UCSD-AML1 (cell line): ENCODE measurements at regions not wholly inside any gene's neighbourhood (a gene's known extent, or its start where the extent isn't known, plus 50 kb on each side); places are given as distances from the start of the nearest gene placed in this dataset.

ENCODE experiments used
- DNase-seq: peaks from one replicate; lab custom pipeline; 2025; ENCODE audit not compliant: unreplicated experiment; lab: John Stamatoyannopoulos, UW

GRCh38 chr18:42606886-42607495, 508.5 kb downstream of the RIT2 start:
- DNase-seq: no peak

- no peak for DNase-seq
Measured at GRCh38 chr18:42611134-42611533, 504.4 kb downstream of the RIT2 start.

GRCh38 chr18:42614619-42615293, 500.7 kb downstream of the RIT2 start:
- no peak for DNase-seq

- no peak for DNase-seq
Measured at GRCh38 chr18:42617221-42617620, 498.3 kb downstream of the RIT2 start.

GRCh38 chr18:42619771-42620170, 495.7 kb downstream of the RIT2 start:
- no peak for DNase-seq

- no peak for DNase-seq
Measured at GRCh38 chr18:42620657-42621056, 494.8 kb downstream of the RIT2 start.

- DNase-seq: no peak
Measured at GRCh38 chr18:42623935-42624334, 491.6 kb downstream of the RIT2 start.

GRCh38 chr18:42632801-42633200, 482.7 kb downstream of the RIT2 start:
- DNase-seq: no peak

- no peak for DNase-seq
Measured at GRCh38 chr18:42635378-42636048, 480.0 kb downstream of the RIT2 start.

GRCh38 chr18:42636309-42636708, 479.2 kb downstream of the RIT2 start:
- DNase-seq: no peak

GRCh38 chr18:42640160-42640559, 475.3 kb downstream of the RIT2 start:
- no peak for DNase-seq

- no peak for DNase-seq
Measured at GRCh38 chr18:42641996-42642395, 473.5 kb downstream of the RIT2 start.

GRCh38 chr18:42644729-42645131, 470.8 kb downstream of the RIT2 start:
- DNase-seq: no peak

- no peak for DNase-seq
Measured at GRCh38 chr18:42649331-42650035, 466.0 kb downstream of the RIT2 start.

- no peak for DNase-seq
Measured at GRCh38 chr18:42654556-42654955, 460.9 kb downstream of the RIT2 start.

- DNase-seq: no peak
Measured at GRCh38 chr18:42657551-42657950, 457.9 kb downstream of the RIT2 start.

GRCh38 chr18:42658171-42658570, 457.3 kb downstream of the RIT2 start:
- no peak for DNase-seq

GRCh38 chr18:42659187-42659586, 456.3 kb downstream of the RIT2 start:
- DNase-seq: no peak

- DNase-seq: no peak
Measured at GRCh38 chr18:42670860-42671259, 444.6 kb downstream of the RIT2 start.

GRCh38 chr18:42675810-42676209, 439.7 kb downstream of the RIT2 start:
- DNase-seq: no peak

- DNase-seq: no peak
Measured at GRCh38 chr18:42683094-42683493, 432.4 kb downstream of the RIT2 start.

- no peak for DNase-seq
Measured at GRCh38 chr18:42689310-42689709, 426.2 kb downstream of the RIT2 start.
